AG10803 (cell line): ENCODE measurements at regions not wholly inside any gene's neighbourhood (a gene's known extent, or its start where the extent isn't known, plus 50 kb on each side); places are given as distances from the start of the nearest gene placed in this dataset.

Experiments
- DNase-seq: peaks from one replicate; pipeline ENCODE4 v3.0.0; 2010; ENCODE audit warnings: low read depth
- H3K4me3 ChIP-seq: 2 replicates; pipeline ENCODE4 v1.5.1; 2011; ENCODE audit warnings: mild to moderate bottlenecking, low read length, control low read depth
- CTCF ChIP-seq: conservative IDR thresholded peaks from 2 replicates; pipeline ENCODE4 v1.5.1; 2011; ENCODE audit warnings: mild to moderate bottlenecking, low read length, control low read depth, inconsistent platforms

- TF ChIP-seq CTCF, result no peak
- no peak overlapping the region for H3K4me3 ChIP-seq
- DNase-seq, result no peak
Observed at GRCh38 chr2:155852156-155852555, 480.4 kb downstream of the NR4A2 start.

- DNase-seq, result no peak
- no peak for TF ChIP-seq CTCF
- H3K4me3 ChIP-seq, result no peak overlapping the region
Observed at GRCh38 chr2:155846259-155846658, 486.3 kb downstream of the NR4A2 start.

- no peak for DNase-seq
- no peak for TF ChIP-seq CTCF
- no peak overlapping the region for H3K4me3 ChIP-seq
Observed at GRCh38 chr2:155844461-155844860, 488.1 kb downstream of the NR4A2 start.

- DNase-seq, result no peak
- no peak for TF ChIP-seq CTCF
- H3K4me3 ChIP-seq, result no peak overlapping the region
Observed at GRCh38 chr2:155842103-155842502, 490.4 kb downstream of the NR4A2 start.

- no peak overlapping the region for H3K4me3 ChIP-seq
- no peak for TF ChIP-seq CTCF
- DNase-seq, result no peak
Observed at GRCh38 chr2:155841442-155841841, 491.1 kb downstream of the NR4A2 start.

GRCh38 chr2:155840661-155841060 lies 491.9 kb downstream of the NR4A2 start:
- no peak for DNase-seq
- TF ChIP-seq CTCF, result no peak
- no peak overlapping the region for H3K4me3 ChIP-seq

GRCh38 chr2:155839991-155840390 lies 492.5 kb downstream of the NR4A2 start:
- DNase-seq, result no peak
- no peak for TF ChIP-seq CTCF

More at GRCh38 chr2:155839991-155840390, 492.5 kb downstream of the NR4A2 start:
- H3K4me3 ChIP-seq, result no peak overlapping the region
